Skeletal muscle tissue (tissue), 3 donors: ENCODE measurements at regions not wholly inside any gene's neighbourhood (a gene's known extent, or its start where the extent isn't known, plus 50 kb on each side); places are given as distances from the start of the nearest gene placed in this dataset.
"Not testable (repeated sequence)": the region's sequence is repeated elsewhere in the genome, so short reads cannot be mapped to it uniquely, and the experiment has no call there.

Experiments
- H3K27ac ChIP-seq: one replicate; pipeline ENCODE4 v1.7.0; 2013; ENCODE audit warnings: mild to moderate bottlenecking, low read depth, low read length, inconsistent platforms
- H3K27me3 ChIP-seq, 3 donors: one replicate each; pipeline ENCODE4 v1.7.0; 2013; ENCODE audit warnings: low read length in 3 of 3; ENCODE audit not compliant: control insufficient read depth in 3 of 3, insufficient read depth in 3 of 3
- H3K36me3 ChIP-seq, 3 donors: one replicate each; pipeline ENCODE4 v1.7.0; 2013; ENCODE audit warnings: low read length in 3 of 3; ENCODE audit not compliant: control insufficient read depth in 3 of 3, insufficient read depth in 3 of 3
- H3K4me1 ChIP-seq, 3 donors: one replicate each; pipeline ENCODE4 v1.7.0; 2013; ENCODE audit warnings: low read length in 3 of 3, mild to moderate bottlenecking in 3 of 3; ENCODE audit not compliant: control insufficient read depth in 3 of 3, insufficient read depth in 3 of 3
- H3K4me3 ChIP-seq, 3 donors: one replicate each; pipeline ENCODE4 v1.7.0; 2013; ENCODE audit warnings: low read length in 3 of 3
- H3K9ac ChIP-seq, 3 donors: one replicate each; pipeline ENCODE4 v1.7.0; 2013; ENCODE audit warnings: low read length in 3 of 3, mild to moderate bottlenecking in 3 of 3, moderate library complexity in 2 of 3, low read depth in 1 of 3
- H3K9me3 ChIP-seq, 3 donors: one replicate each; pipeline ENCODE4 v1.7.0; 2013; ENCODE audit warnings: low read length in 3 of 3; ENCODE audit not compliant: control insufficient read depth in 3 of 3
- donor health status: Osteomylitis.

- no peaks in the 10 kb centered on the region for H3K36me3 ChIP-seq
- H3K4me1 ChIP-seq, result no peaks in the 10 kb centered on the region
- H3K9ac ChIP-seq, result no peak overlapping the region
- no peak overlapping the region for H3K4me3 ChIP-seq
- H3K27me3 ChIP-seq, result no peaks in the 10 kb centered on the region
- H3K27ac ChIP-seq, result no peak overlapping the region
- no peaks in the 10 kb centered on the region for H3K9me3 ChIP-seq
Observed at GRCh38 chr9:7636838-7637467, 162.6 kb downstream of the DMAC1 start.

- Histone ChIP-seq H3K27ac (no peak overlapping the region), H3K9me3 (no peaks in the 10 kb centered on the region), H3K9ac (no peak overlapping the region), H3K4me1 (no peaks in the 10 kb centered on the region), H3K36me3 (no peaks in the 10 kb centered on the region), H3K4me3 (no peak overlapping the region), H3K27me3 (no peaks in the 10 kb centered on the region)
Observed at GRCh38 chr9:7636309-7636708, 163.3 kb downstream of the DMAC1 start.

DNA sequence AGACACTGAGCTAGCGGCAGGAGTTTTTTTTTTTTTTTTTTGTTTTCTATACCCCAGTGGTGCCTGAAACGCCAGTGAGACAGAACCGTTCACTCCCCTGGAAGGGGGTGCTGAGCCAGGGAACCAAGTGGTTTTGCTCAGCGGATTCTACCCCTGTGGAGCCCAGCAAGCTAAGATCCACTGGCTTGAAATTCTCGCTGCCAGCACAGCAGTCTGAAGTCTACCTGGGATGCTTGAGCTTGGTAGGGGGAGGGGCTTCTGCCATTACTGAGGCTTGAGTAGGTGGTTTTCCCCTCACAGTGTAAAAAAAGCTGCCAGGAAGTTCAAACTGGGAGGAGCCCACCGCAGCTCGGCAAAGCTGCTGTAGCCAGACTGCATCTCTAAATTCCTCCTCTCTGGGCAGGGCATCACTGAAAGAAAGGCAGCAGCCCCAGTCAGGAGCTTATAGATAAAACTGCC is 173.0 kb downstream of the DMAC1 start:
- H3K4me1 ChIP-seq, H3K27ac ChIP-seq, H3K36me3 ChIP-seq, H3K4me3 ChIP-seq, H3K27me3 ChIP-seq, H3K9ac ChIP-seq, H3K9me3 ChIP-seq: not testable (repeated sequence)

GRCh38 chr9:7622481-7622880 is 177.1 kb downstream of the DMAC1 start:
- H3K27ac ChIP-seq, result no peak overlapping the region
- H3K9me3 ChIP-seq, result no peaks in the 10 kb centered on the region
- H3K4me3 ChIP-seq, result no peak overlapping the region
- H3K36me3 ChIP-seq, result no peaks in the 10 kb centered on the region
- H3K27me3 ChIP-seq, result no peaks in the 10 kb centered on the region
- H3K4me1 ChIP-seq, result no peaks in the 10 kb centered on the region
- H3K9ac ChIP-seq, result no peak overlapping the region

DNA sequence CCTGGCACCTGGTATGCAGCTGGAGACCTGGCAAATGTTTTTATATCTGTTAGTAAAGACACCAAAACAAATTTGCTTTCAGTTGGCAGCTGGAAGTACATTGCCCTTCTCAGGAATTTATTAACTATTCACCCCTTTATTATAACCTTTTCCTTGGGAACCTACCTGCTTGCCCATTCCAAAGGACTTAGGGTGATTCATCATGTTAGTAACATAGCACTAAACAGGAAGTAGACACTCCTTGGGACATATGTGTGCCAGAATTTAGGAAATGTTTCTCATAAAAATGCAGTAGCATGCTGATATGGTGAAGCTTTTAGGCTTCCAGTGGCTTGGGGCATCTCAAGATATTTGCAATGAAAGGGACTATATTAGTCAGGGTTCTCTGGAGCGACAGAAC is 184.2 kb downstream of the DMAC1 start:
- Histone ChIP-seq H3K27ac (no peak overlapping the region), H3K4me1 (no peaks in the 10 kb centered on the region), H3K36me3 (no peaks in the 10 kb centered on the region), H3K4me3 (no peak overlapping the region), H3K27me3 (no peaks in the 10 kb centered on the region), H3K9me3 (no peaks in the 10 kb centered on the region), H3K9ac (no peak overlapping the region)

GRCh38 chr9:7613931-7614330 is 185.6 kb downstream of the DMAC1 start:
- no peak overlapping the region for H3K4me3 ChIP-seq
- no peaks in the 10 kb centered on the region for H3K36me3 ChIP-seq
- no peaks in the 10 kb centered on the region for H3K27me3 ChIP-seq
- no peak overlapping the region for H3K27ac ChIP-seq
- no peak overlapping the region for H3K9ac ChIP-seq
- H3K4me1 ChIP-seq, result no peaks in the 10 kb centered on the region
- H3K9me3 ChIP-seq, result no peaks in the 10 kb centered on the region

DNA sequence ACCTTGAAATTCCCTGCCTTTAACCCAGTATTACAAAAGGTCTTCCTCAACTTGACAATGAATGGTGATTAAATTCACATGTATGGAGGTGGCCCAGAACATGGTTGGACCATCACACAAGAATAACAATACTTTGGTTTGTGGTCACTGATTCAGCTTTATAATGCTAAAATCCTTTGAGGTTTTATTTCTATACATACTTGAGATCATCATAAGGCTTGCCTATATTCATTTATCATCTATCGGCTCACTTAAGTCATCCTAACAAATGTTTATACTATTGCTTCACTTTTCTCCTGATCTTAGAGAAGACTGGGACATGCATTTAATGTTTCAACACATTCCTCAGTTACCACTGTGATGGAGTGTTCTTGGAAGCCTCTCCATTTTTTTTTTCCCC is 191.3 kb downstream of the DMAC1 start:
- H3K27ac ChIP-seq, result no peak overlapping the region
- H3K27me3 ChIP-seq, result no peaks in the 10 kb centered on the region
- no peaks in the 10 kb centered on the region for H3K36me3 ChIP-seq
- no peak overlapping the region for H3K9ac ChIP-seq
- no peaks in the 10 kb centered on the region for H3K4me1 ChIP-seq
- H3K9me3 ChIP-seq, result no peaks in the 10 kb centered on the region
- H3K4me3 ChIP-seq, result no peak overlapping the region

DNA sequence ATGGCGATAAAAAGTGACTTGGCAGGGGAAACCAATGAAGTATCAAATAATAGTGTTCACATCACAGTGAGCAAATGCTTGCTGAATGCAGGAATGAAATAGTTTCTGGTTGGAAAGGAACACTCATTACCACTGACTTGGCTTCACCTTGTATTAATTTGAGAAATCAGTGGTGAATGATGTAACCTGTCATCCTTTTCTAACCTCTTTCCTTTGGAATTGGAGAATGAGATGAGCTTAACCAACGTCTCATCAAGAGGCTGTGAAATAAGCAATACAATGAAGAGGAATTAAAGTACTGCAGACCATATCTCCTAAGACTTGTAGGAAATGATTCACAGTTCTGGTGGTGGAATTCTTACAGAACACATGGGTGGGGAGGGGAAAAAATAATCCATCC is 192.2 kb downstream of the DMAC1 start:
- no peaks in the 10 kb centered on the region for H3K27me3 ChIP-seq
- H3K4me1 ChIP-seq, result no peaks in the 10 kb centered on the region
- no peak overlapping the region for H3K4me3 ChIP-seq
- no peaks in the 10 kb centered on the region for H3K36me3 ChIP-seq
- H3K9ac ChIP-seq, result no peak overlapping the region
- no peaks in the 10 kb centered on the region for H3K9me3 ChIP-seq
- H3K27ac ChIP-seq, result no peak overlapping the region

- Histone ChIP-seq H3K9ac (no peak overlapping the region), H3K9me3 (no peaks in the 10 kb centered on the region), H3K4me3 (no peak overlapping the region), H3K36me3 (no peaks in the 10 kb centered on the region), H3K27me3 (no peaks in the 10 kb centered on the region), H3K27ac (no peak overlapping the region), H3K4me1 (no peaks in the 10 kb centered on the region)
Observed at GRCh38 chr9:7606591-7606990, 193.0 kb downstream of the DMAC1 start.

- Histone ChIP-seq H3K9ac (no peak overlapping the region), H3K27me3 (no peaks in the 10 kb centered on the region), H3K4me3 (no peak overlapping the region), H3K27ac (no peak overlapping the region), H3K9me3 (no peaks in the 10 kb centered on the region), H3K4me1 (no peaks in the 10 kb centered on the region), H3K36me3 (no peaks in the 10 kb centered on the region)
Observed at GRCh38 chr9:7601739-7602138, 197.8 kb downstream of the DMAC1 start.

- H3K4me3 ChIP-seq, result no peak overlapping the region
Observed at GRCh38 chr9:7597716-7598115, 201.9 kb downstream of the DMAC1 start.

More at GRCh38 chr9:7597716-7598115, 201.9 kb downstream of the DMAC1 start:
- no peaks in the 10 kb centered on the region for H3K9me3 ChIP-seq
- H3K27me3 ChIP-seq, result no peaks in the 10 kb centered on the region
- no peaks in the 10 kb centered on the region for H3K4me1 ChIP-seq
- H3K9ac ChIP-seq, result no peak overlapping the region
- H3K36me3 ChIP-seq, result no peaks in the 10 kb centered on the region
- no peak overlapping the region for H3K27ac ChIP-seq
